ENCODE measurements at regions not wholly inside any gene's neighbourhood (a gene's known extent, or its start where the extent isn't known, plus 50 kb on each side); places are given as distances from the start of the nearest gene placed in this dataset.

GRCh38 chr13:59414006-59414405 is 749.7 kb downstream of the DIAPH3 start:
- WGBS, 2 donors = 75 to 81% methylated on average over 1 of the region's 1 CpG
- no peaks in the 10 kb centered on the region for H3K27me3 ChIP-seq (ENCODE audit: control insufficient read depth in 1 of 2, insufficient read depth in 2 of 2, low read length in 2 of 2)
- no peaks in the 10 kb centered on the region for H3K9me3 ChIP-seq (ENCODE audit: control insufficient read depth in 2 of 2, insufficient read depth in 1 of 2, low read depth in 1 of 2, low read length in 1 of 2)
- H3K4me3 ChIP-seq (ENCODE audit: low read depth in 1 of 2, low read length in 2 of 2) = no peak overlapping the region
- no peak overlapping the region for H3K27ac ChIP-seq (ENCODE audit: low read depth in 2 of 2, low read length in 1 of 2)
- H3K4me1 ChIP-seq (ENCODE audit: control insufficient read depth in 2 of 2, insufficient read depth in 2 of 2, low read length in 1 of 2) = no peaks in the 10 kb centered on the region
- no peaks in the 10 kb centered on the region for H3K36me3 ChIP-seq (ENCODE audit: control insufficient read depth in 2 of 2, insufficient read depth in 2 of 2, low read length in 1 of 2)

GRCh38 chr13:59415498-59415897 is 748.2 kb downstream of the DIAPH3 start:
- no peak overlapping the region for H3K27ac ChIP-seq (ENCODE audit: low read depth in 2 of 2, low read length in 1 of 2)
- no peaks in the 10 kb centered on the region for H3K27me3 ChIP-seq (ENCODE audit: control insufficient read depth in 1 of 2, insufficient read depth in 2 of 2, low read length in 2 of 2)
- no peaks in the 10 kb centered on the region for H3K4me1 ChIP-seq (ENCODE audit: control insufficient read depth in 2 of 2, insufficient read depth in 2 of 2, low read length in 1 of 2)
- no peaks in the 10 kb centered on the region for H3K36me3 ChIP-seq (ENCODE audit: control insufficient read depth in 2 of 2, insufficient read depth in 2 of 2, low read length in 1 of 2)
- H3K9me3 ChIP-seq (ENCODE audit: control insufficient read depth in 2 of 2, insufficient read depth in 1 of 2, low read depth in 1 of 2, low read length in 1 of 2) = no peaks in the 10 kb centered on the region
- WGBS, 2 donors = 72 to 92% methylated on average over 5 of the region's 5 CpGs
- H3K4me3 ChIP-seq (ENCODE audit: low read depth in 1 of 2, low read length in 2 of 2) = no peak overlapping the region

- H3K36me3 ChIP-seq (ENCODE audit: control insufficient read depth in 2 of 2, insufficient read depth in 2 of 2, low read length in 1 of 2) = no peaks in the 10 kb centered on the region
- no peaks in the 10 kb centered on the region for H3K9me3 ChIP-seq (ENCODE audit: control insufficient read depth in 2 of 2, insufficient read depth in 1 of 2, low read depth in 1 of 2, low read length in 1 of 2)
- no peak overlapping the region for H3K4me3 ChIP-seq (ENCODE audit: low read depth in 1 of 2, low read length in 2 of 2)
- no peaks in the 10 kb centered on the region for H3K4me1 ChIP-seq (ENCODE audit: control insufficient read depth in 2 of 2, insufficient read depth in 2 of 2, low read length in 1 of 2)
- WGBS, 2 donors = 56 to 76% methylated on average over 2 of the region's 2 CpGs
- no peaks in the 10 kb centered on the region for H3K27me3 ChIP-seq (ENCODE audit: control insufficient read depth in 1 of 2, insufficient read depth in 2 of 2, low read length in 2 of 2)
- no peak overlapping the region for H3K27ac ChIP-seq (ENCODE audit: low read depth in 2 of 2, low read length in 1 of 2)
Measured at GRCh38 chr13:59416561-59416960, 747.2 kb downstream of the DIAPH3 start.

- H3K9me3 ChIP-seq (ENCODE audit: control insufficient read depth in 2 of 2, insufficient read depth in 1 of 2, low read depth in 1 of 2, low read length in 1 of 2) = no peaks in the 10 kb centered on the region
- no peaks in the 10 kb centered on the region for H3K36me3 ChIP-seq (ENCODE audit: control insufficient read depth in 2 of 2, insufficient read depth in 2 of 2, low read length in 1 of 2)
- no peak overlapping the region for H3K27ac ChIP-seq (ENCODE audit: low read depth in 2 of 2, low read length in 1 of 2)
- H3K4me3 ChIP-seq (ENCODE audit: low read depth in 1 of 2, low read length in 2 of 2) = no peak overlapping the region
- no peaks in the 10 kb centered on the region for H3K4me1 ChIP-seq (ENCODE audit: control insufficient read depth in 2 of 2, insufficient read depth in 2 of 2, low read length in 1 of 2)
- H3K27me3 ChIP-seq (ENCODE audit: control insufficient read depth in 1 of 2, insufficient read depth in 2 of 2, low read length in 2 of 2) = no peaks in the 10 kb centered on the region
- 63 to 78% methylated on average over 4 of the region's 4 CpGs for WGBS, 2 donors
Measured at GRCh38 chr13:59422646-59423045, 741.1 kb downstream of the DIAPH3 start.

- no peaks in the 10 kb centered on the region for H3K9me3 ChIP-seq (ENCODE audit: control insufficient read depth in 2 of 2, insufficient read depth in 1 of 2, low read depth in 1 of 2, low read length in 1 of 2)
- H3K4me1 ChIP-seq (ENCODE audit: control insufficient read depth in 2 of 2, insufficient read depth in 2 of 2, low read length in 1 of 2) = no peaks in the 10 kb centered on the region
- H3K27ac ChIP-seq (ENCODE audit: low read depth in 2 of 2, low read length in 1 of 2) = no peak overlapping the region
- H3K27me3 ChIP-seq (ENCODE audit: control insufficient read depth in 1 of 2, insufficient read depth in 2 of 2, low read length in 2 of 2) = no peaks in the 10 kb centered on the region
- H3K36me3 ChIP-seq (ENCODE audit: control insufficient read depth in 2 of 2, insufficient read depth in 2 of 2, low read length in 1 of 2) = no peaks in the 10 kb centered on the region
- H3K4me3 ChIP-seq (ENCODE audit: low read depth in 1 of 2, low read length in 2 of 2) = no peak overlapping the region
- 52 to 58% methylated on average over 4 of the region's 4 CpGs for WGBS, 2 donors
Measured at GRCh38 chr13:59423708-59424340, 739.9 kb downstream of the DIAPH3 start.

- H3K4me3 ChIP-seq (ENCODE audit: low read depth in 1 of 2, low read length in 2 of 2) = no peak overlapping the region
- H3K4me1 ChIP-seq (ENCODE audit: control insufficient read depth in 2 of 2, insufficient read depth in 2 of 2, low read length in 1 of 2) = no peaks in the 10 kb centered on the region
- 72 to 84% methylated on average over 2 of the region's 2 CpGs for WGBS, 2 donors
- no peaks in the 10 kb centered on the region for H3K27me3 ChIP-seq (ENCODE audit: control insufficient read depth in 1 of 2, insufficient read depth in 2 of 2, low read length in 2 of 2)
- no peak overlapping the region for H3K27ac ChIP-seq (ENCODE audit: low read depth in 2 of 2, low read length in 1 of 2)
- H3K36me3 ChIP-seq (ENCODE audit: control insufficient read depth in 2 of 2, insufficient read depth in 2 of 2, low read length in 1 of 2) = no peaks in the 10 kb centered on the region
- no peaks in the 10 kb centered on the region for H3K9me3 ChIP-seq (ENCODE audit: control insufficient read depth in 2 of 2, insufficient read depth in 1 of 2, low read depth in 1 of 2, low read length in 1 of 2)
Measured at GRCh38 chr13:59424661-59425060, 739.1 kb downstream of the DIAPH3 start.

- H3K4me1 ChIP-seq (ENCODE audit: control insufficient read depth in 2 of 2, insufficient read depth in 2 of 2, low read length in 1 of 2) = no peaks in the 10 kb centered on the region
- 70 to 71% methylated on average over 4 of the region's 4 CpGs for WGBS, 2 donors
- no peaks in the 10 kb centered on the region for H3K9me3 ChIP-seq (ENCODE audit: control insufficient read depth in 2 of 2, insufficient read depth in 1 of 2, low read depth in 1 of 2, low read length in 1 of 2)
- H3K27me3 ChIP-seq (ENCODE audit: control insufficient read depth in 1 of 2, insufficient read depth in 2 of 2, low read length in 2 of 2) = no peaks in the 10 kb centered on the region
- no peak overlapping the region for H3K4me3 ChIP-seq (ENCODE audit: low read depth in 1 of 2, low read length in 2 of 2)
- H3K36me3 ChIP-seq (ENCODE audit: control insufficient read depth in 2 of 2, insufficient read depth in 2 of 2, low read length in 1 of 2) = no peaks in the 10 kb centered on the region
- H3K27ac ChIP-seq (ENCODE audit: low read depth in 2 of 2, low read length in 1 of 2) = no peak overlapping the region
Measured at GRCh38 chr13:59425211-59425741, 738.5 kb downstream of the DIAPH3 start.

- H3K4me1 ChIP-seq (ENCODE audit: control insufficient read depth in 2 of 2, insufficient read depth in 2 of 2, low read length in 1 of 2) = no peaks in the 10 kb centered on the region
- no peaks in the 10 kb centered on the region for H3K27me3 ChIP-seq (ENCODE audit: control insufficient read depth in 1 of 2, insufficient read depth in 2 of 2, low read length in 2 of 2)
- H3K9me3 ChIP-seq (ENCODE audit: control insufficient read depth in 2 of 2, insufficient read depth in 1 of 2, low read depth in 1 of 2, low read length in 1 of 2) = peaks cover 2% of the 10 kb centered on the region in 2 donors
- no peak overlapping the region for H3K4me3 ChIP-seq (ENCODE audit: low read depth in 1 of 2, low read length in 2 of 2)
- H3K27ac ChIP-seq (ENCODE audit: low read depth in 2 of 2, low read length in 1 of 2) = no peak overlapping the region
- 94 to 100% methylated on average over 1 of the region's 1 CpG for WGBS, 2 donors
- H3K36me3 ChIP-seq (ENCODE audit: control insufficient read depth in 2 of 2, insufficient read depth in 2 of 2, low read length in 1 of 2) = no peaks in the 10 kb centered on the region
Measured at GRCh38 chr13:59435024-59435423, 728.7 kb downstream of the DIAPH3 start.

GRCh38 chr13:59437544-59438301 is 726.0 kb downstream of the DIAPH3 start:
- Histone ChIP-seq H3K4me1 (ENCODE audit: control insufficient read depth in 2 of 2, insufficient read depth in 2 of 2, low read length in 1 of 2) (no peaks in the 10 kb centered on the region), H3K27ac (ENCODE audit: low read depth in 2 of 2, low read length in 1 of 2) (no peak overlapping the region), H3K4me3 (ENCODE audit: low read depth in 1 of 2, low read length in 2 of 2) (no peak overlapping the region), H3K9me3 (ENCODE audit: control insufficient read depth in 2 of 2, insufficient read depth in 1 of 2, low read depth in 1 of 2, low read length in 1 of 2) (peaks cover 2% of the 10 kb centered on the region in 2 donors), H3K27me3 (ENCODE audit: control insufficient read depth in 1 of 2, insufficient read depth in 2 of 2, low read length in 2 of 2) (no peaks in the 10 kb centered on the region), H3K36me3 (ENCODE audit: control insufficient read depth in 2 of 2, insufficient read depth in 2 of 2, low read length in 1 of 2) (no peaks in the 10 kb centered on the region)
- 61 to 65% methylated on average over 2 of the region's 2 CpGs for WGBS, 2 donors

Measured in esophagus (tissue), 2 donors.